ENCODE measurements at regions not wholly inside any gene's neighbourhood (a gene's known extent, or its start where the extent isn't known, plus 50 kb on each side); places are given as distances from the start of the nearest gene placed in this dataset.

DNA sequence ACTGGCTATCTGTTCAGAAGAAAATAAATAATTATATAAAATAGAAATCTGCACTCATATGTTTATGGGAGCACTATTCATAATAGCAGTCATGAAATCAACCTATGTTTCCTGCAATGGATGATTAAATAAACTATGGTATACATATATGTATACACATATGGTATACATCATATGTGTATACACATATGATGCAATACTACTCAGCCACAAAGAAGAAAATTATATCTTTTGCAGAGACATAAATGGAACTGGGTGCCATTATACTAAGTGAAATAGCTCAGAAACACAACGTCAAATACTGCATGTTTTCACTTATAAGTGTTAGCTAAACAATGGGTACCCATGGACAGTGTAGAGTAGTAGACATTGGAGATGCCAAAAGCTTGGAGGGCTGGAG is 381.2 kb upstream of the LRFN5 start:
- TF ChIP-seq, protein P1, sequence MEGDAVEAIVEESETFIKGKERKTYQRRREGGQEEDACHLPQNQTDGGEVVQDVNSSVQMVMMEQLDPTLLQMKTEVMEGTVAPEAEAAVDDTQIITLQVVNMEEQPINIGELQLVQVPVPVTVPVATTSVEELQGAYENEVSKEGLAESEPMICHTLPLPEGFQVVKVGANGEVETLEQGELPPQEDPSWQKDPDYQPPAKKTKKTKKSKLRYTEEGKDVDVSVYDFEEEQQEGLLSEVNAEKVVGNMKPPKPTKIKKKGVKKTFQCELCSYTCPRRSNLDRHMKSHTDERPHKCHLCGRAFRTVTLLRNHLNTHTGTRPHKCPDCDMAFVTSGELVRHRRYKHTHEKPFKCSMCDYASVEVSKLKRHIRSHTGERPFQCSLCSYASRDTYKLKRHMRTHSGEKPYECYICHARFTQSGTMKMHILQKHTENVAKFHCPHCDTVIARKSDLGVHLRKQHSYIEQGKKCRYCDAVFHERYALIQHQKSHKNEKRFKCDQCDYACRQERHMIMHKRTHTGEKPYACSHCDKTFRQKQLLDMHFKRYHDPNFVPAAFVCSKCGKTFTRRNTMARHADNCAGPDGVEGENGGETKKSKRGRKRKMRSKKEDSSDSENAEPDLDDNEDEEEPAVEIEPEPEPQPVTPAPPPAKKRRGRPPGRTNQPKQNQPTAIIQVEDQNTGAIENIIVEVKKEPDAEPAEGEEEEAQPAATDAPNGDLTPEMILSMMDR (IDR thresholded peaks at IDR 0.05): no peak
- TF ChIP-seq POLR2AphosphoS5 (IDR thresholded peaks at IDR 0.05): no peak
- TF ChIP-seq POLR2A (IDR thresholded peaks at IDR 0.05): no peak
- TF ChIP-seq EP300 (IDR thresholded peaks at IDR 0.05): no peak

Data from stomach (tissue), 4 donors.